HepG2 (cell line): ENCODE measurements at regions not wholly inside any gene's neighbourhood (a gene's known extent, or its start where the extent isn't known, plus 50 kb on each side); places are given as distances from the start of the nearest gene placed in this dataset.

Experiments used
- ATAC-seq: fragments of 200-7000 bp; cut with Tn5 transposase; 3 replicates; pipeline ENCODE4 v1.9.1; 2020; ENCODE audit warnings: mild to moderate bottlenecking, moderate library complexity
- BruUV-seq: library from RNA; stranded (reverse); fragments of 400-500 nt; replicated peaks from 2 replicates; lab custom pipeline; 2021; lab: Mats Ljungman, UMichigan
- CTCF ChIA-PET: fragments of 300-600 bp; formaldehyde crosslinking; extraction: SDS; loops from one replicate; lab custom pipeline; 2021; ENCODE audit warnings: low total read pairs, inconsistent platforms, low intra/inter-chr PET ratio; lab: Yijun Ruan, JAX
- POLR2A ChIA-PET: fragments of 350-600 bp; sonication (Branson Sonifier 250); formaldehyde crosslinking; loops from one replicate; lab custom pipeline; 2020; ENCODE audit warnings: antibody characterized with exemption, inconsistent platforms; lab: Yijun Ruan, JAX
- DNase-seq: peaks from one replicate; pipeline ENCODE4 v3.0.0-alpha.2; 2015; ENCODE audit warnings: low spot score
- FAIRE-seq: peaks from 3 replicates; lab custom pipeline; 2011; peaks lifted over from hg19 to GRCh38; lab: Jason Lieb, UNC
- H2AFZ ChIP-seq: one replicate; pipeline ENCODE4 v1.6.1; 2011; ENCODE audit warnings: low read length, inconsistent platforms
- H3K27ac ChIP-seq: fragments of 300-600 bp; 3 replicates; pipeline ENCODE4 v1.8.0; 2011; ENCODE audit warnings: mixed run types, mild to moderate bottlenecking, mixed read lengths, low read length, inconsistent platforms; ENCODE audit not compliant: insufficient read depth; ENCODE audit errors: extremely low read length
- H3K27me3 ChIP-seq, 2 experiments: fragments of 200-600 bp in 1 of 2; 2 replicates in 1 of 2; 3 replicates in 1 of 2; pipeline versions ENCODE4 v1.6.0 to v1.8.0; 2011; ENCODE audit warnings: low read length in 2 of 2, mild to moderate bottlenecking in 2 of 2, moderate library complexity in 2 of 2, inconsistent platforms in 1 of 2; ENCODE audit not compliant: insufficient read depth in 2 of 2, control insufficient read depth in 1 of 2
- H3K36me3 ChIP-seq, 2 experiments: fragments of 200-600 bp in 1 of 2; replicated peaks in 1 of 2; 2 replicates in 1 of 2; 3 replicates in 1 of 2; pipeline versions ENCODE4 v1.5.1 to v1.8.0; 2011; ENCODE audit warnings: low read length in 2 of 2, inconsistent platforms in 1 of 2; ENCODE audit not compliant: insufficient read depth in 2 of 2, control insufficient read depth in 1 of 2
- H3K4me1 ChIP-seq: 2 replicates; pipeline ENCODE4 v1.5.1; 2012; ENCODE audit warnings: low read length, inconsistent platforms; ENCODE audit not compliant: insufficient read depth
- H3K4me2 ChIP-seq: 2 replicates; pipeline ENCODE4 v1.6.0; 2011; ENCODE audit warnings: low read depth, low read length, inconsistent platforms
- H3K4me3 ChIP-seq, 3 experiments: fragments of 200-600 bp in 1 of 3; sonication (generic), shearing (Covaris generic) in 1 of 3; replicated peaks in 1 of 3; 2 replicates each; pipeline ENCODE4 v1.5.1; 2011 to 2016; ENCODE audit warnings: low read length in 3 of 3, inconsistent platforms in 2 of 3, low read depth in 2 of 3, mild to moderate bottlenecking in 2 of 3, control low read depth in 1 of 3, mixed read lengths in 1 of 3; ENCODE audit not compliant: insufficient read depth in 1 of 3
- H3K79me2 ChIP-seq: one replicate; pipeline ENCODE4 v1.6.1; 2011; ENCODE audit warnings: low read length, inconsistent platforms; ENCODE audit not compliant: insufficient read depth
- H3K9ac ChIP-seq: 2 replicates; pipeline ENCODE4 v1.6.0; 2011; ENCODE audit warnings: mild to moderate bottlenecking, low read depth, low read length, inconsistent platforms; ENCODE audit not compliant: insufficient read depth
- H3K9me3 ChIP-seq: 2 replicates; pipeline ENCODE4 v1.5.1; 2012; ENCODE audit warnings: mild to moderate bottlenecking, low read length
- H4K20me1 ChIP-seq: 2 replicates; pipeline ENCODE4 v1.6.0; 2011; ENCODE audit warnings: inconsistent platforms, mild to moderate bottlenecking, low read length, moderate library complexity; ENCODE audit not compliant: insufficient read depth
- EZH2 ChIP-seq: conservative IDR thresholded peaks from 2 replicates; pipeline ENCODE4 v1.6.1; 2012; ENCODE audit warnings: mild to moderate bottlenecking, low read depth, low read length, moderate library complexity
- HES4 ChIP-seq: sonication (generic); formaldehyde crosslinking; IDR thresholded peaks from 2 replicates; pipeline ENCODE4 v1.9.0; 2021; ENCODE audit warnings: mild to moderate bottlenecking, missing genetic modification reagents, borderline replicate concordance
- MLXIP ChIP-seq: sonication (generic); formaldehyde crosslinking; IDR thresholded peaks from 2 replicates; pipeline ENCODE4 v1.9.0; 2021; ENCODE audit warnings: missing genetic modification reagents, borderline replicate concordance
- NONO ChIP-seq, 2 experiments: fragments of 450-650 bp in 1 of 2; sonication (generic) in 1 of 2; formaldehyde crosslinking in 1 of 2; IDR thresholded peaks in 1 of 2; conservative IDR thresholded peaks in 1 of 2; 2 replicates each; pipeline versions ENCODE4 v1.6.1 to v1.8.0; 2017 to 2022; ENCODE audit warnings: mild to moderate bottlenecking in 1 of 2, missing genetic modification reagents in 1 of 2, moderate library complexity in 1 of 2
- PITX1 ChIP-seq: sonication (generic); formaldehyde crosslinking; IDR thresholded peaks from 2 replicates; pipeline ENCODE4 v1.5.1; 2020; ENCODE audit warnings: mild to moderate bottlenecking, missing genetic modification reagents
- SNAI1 ChIP-seq: sonication (generic); formaldehyde crosslinking; IDR thresholded peaks from 2 replicates; pipeline ENCODE4 v1.5.0; 2020; ENCODE audit warnings: mild to moderate bottlenecking, missing genetic modification reagents, borderline replicate concordance
- TAF15 ChIP-seq: fragments of 200-400 bp; formaldehyde crosslinking; IDR thresholded peaks from one replicate; pipeline ENCODE4 v1.6.1; 2018; ENCODE audit warnings: mild to moderate bottlenecking, low read depth, low read length; ENCODE audit not compliant: poor library complexity, severe bottlenecking
- TOPORS ChIP-seq: sonication (generic); formaldehyde crosslinking; IDR thresholded peaks from 2 replicates; pipeline ENCODE4 v1.8.0; 2023; ENCODE audit warnings: mild to moderate bottlenecking, missing genetic modification reagents
- ZFP41 ChIP-seq: sonication (generic); formaldehyde crosslinking; IDR thresholded peaks from 2 replicates; pipeline ENCODE4 v1.4.0; 2020; ENCODE audit warnings: mild to moderate bottlenecking, missing genetic modification reagents, borderline replicate concordance
- ZNF3 ChIP-seq: IDR thresholded peaks from 2 replicates; pipeline ENCODE4 v1.7.0; 2017; ENCODE audit warnings: inconsistent platforms
- ZNF382 ChIP-seq: sonication (generic); formaldehyde crosslinking; IDR thresholded peaks from 2 replicates; pipeline ENCODE4 v1.5.0; 2020; ENCODE audit warnings: missing genetic modification reagents, mild to moderate bottlenecking, borderline replicate concordance
- ZNF678 ChIP-seq: sonication (generic); formaldehyde crosslinking; IDR thresholded peaks from 2 replicates; pipeline ENCODE4 v1.4.0; 2020; ENCODE audit warnings: mild to moderate bottlenecking, missing genetic modification reagents
- WGBS: methylation state at CpG from one replicate; pipeline ENCODE4 v1.1.6; 2017; ENCODE audit warnings: low lambda C conversion rate; 5-methylcytosine and 5-hydroxymethylcytosine counted together
- in situ Hi-C: cut with HindIII; loops from 2 replicates; pipeline ENCODE4 v1.10.0; 2017; ENCODE audit warnings: low pct_unique_long_range_greater_than_20kb; ENCODE audit not compliant: extremely low pct_ligation_motif_present
- intact Hi-C: fragments of 100-400 bp; cut with micrococcal nuclease; formaldehyde crosslinking; loops from one replicate; pipeline ENCODE4 v1.10.0; 2022; ENCODE audit not compliant: unreplicated experiment
- TF ChIP-seq, protein P1 (sequence below): sonication (generic); formaldehyde crosslinking; IDR thresholded peaks from 2 replicates; pipeline ENCODE4 v1.5.1; 2020; ENCODE audit warnings: missing genetic modification reagents, mild to moderate bottlenecking, borderline replicate concordance

- no peak for TF ChIP-seq MLXIP (CRISPR knock-in tag)
- TF ChIP-seq, all 625 proteins: peak for 0
These were observed 188.9 kb upstream of the PLXNA2 start (continued) for GRCh38 chr1:208433086-208433485.

DNA sequence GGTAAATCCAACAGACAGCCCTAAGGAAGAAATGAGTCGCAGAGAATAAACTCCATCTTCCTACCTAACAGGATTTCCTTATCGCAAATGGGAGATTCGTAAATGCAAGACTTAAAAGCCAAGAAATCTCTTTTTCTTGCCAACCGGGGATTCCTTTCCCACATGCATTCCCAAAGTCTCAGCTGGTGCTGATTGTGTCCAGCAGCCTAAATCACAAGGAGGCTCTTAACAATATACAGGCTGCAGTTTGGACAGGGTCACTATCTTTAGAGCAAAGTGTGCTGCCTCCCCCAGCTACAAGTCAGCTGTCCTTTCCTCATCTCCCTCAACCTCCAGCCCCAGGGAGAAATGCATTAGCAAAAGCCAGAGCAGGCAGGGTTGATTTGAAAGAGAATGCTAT, 189.8 kb upstream of the PLXNA2 start:
- in situ Hi-C loops = no loop called here
- no peak overlapping the region for H3K4me3 ChIP-seq
- intact Hi-C loops = no loop called here
- TF ChIP-seq PITX1 (CRISPR knock-in tag) (no peak), NONO (IDR thresholded peaks at IDR 0.05) (no peak), NONO (CRISPR knock-in tag; conservative IDR thresholded peaks at IDR 0.05) (no peak)
- no peaks in the 10 kb centered on the region for H4K20me1 ChIP-seq
- H3K79me2 ChIP-seq = no peaks in the 10 kb centered on the region
- POLR2A ChIA-PET = no interaction called here
- no peak overlapping the region for H3K27ac ChIP-seq
- CTCF ChIA-PET = no interaction called here
- no peak overlapping the region for H2AFZ ChIP-seq
- ATAC-seq = no peak
- H3K9ac ChIP-seq = no peak overlapping the region
- H3K4me2 ChIP-seq = no peak overlapping the region
- 29% methylated on average over 4 of the region's 4 CpGs for WGBS
- H3K36me3 ChIP-seq = no peaks in the 10 kb centered on the region
- BruUV-seq = no TSS peak
- no peak for FAIRE-seq
- H3K27me3 ChIP-seq = no peaks in the 10 kb centered on the region
- no peaks in the 10 kb centered on the region for H3K9me3 ChIP-seq
- no peaks in the 10 kb centered on the region for H3K4me1 ChIP-seq
- no peak for DNase-seq

DNA sequence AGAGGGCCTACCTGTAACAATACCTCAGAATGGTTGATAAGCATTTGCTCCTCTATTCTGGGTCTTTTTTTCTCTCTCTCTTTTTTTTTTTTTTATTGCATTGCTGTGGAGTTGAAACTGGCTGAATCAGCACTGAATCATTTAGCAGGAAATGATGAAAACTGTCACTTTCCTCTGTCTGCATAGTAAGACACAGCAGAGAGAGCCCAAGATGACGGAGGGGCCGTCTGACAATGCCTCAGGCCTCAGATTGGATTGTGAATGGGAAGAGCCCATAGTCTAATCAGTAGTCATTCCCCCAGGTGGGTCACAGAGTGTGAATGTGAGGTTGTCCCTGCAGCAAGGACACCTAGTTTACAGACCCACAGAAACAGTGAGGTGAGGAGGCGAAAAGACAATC, 193.2 kb upstream of the PLXNA2 start:
- BruUV-seq = no TSS peak
- H3K4me3 ChIP-seq = no peak overlapping the region
- WGBS = 24% methylated on average over 3 of the region's 3 CpGs
- intact Hi-C loops = no loop called here
- no peak overlapping the region for H3K9ac ChIP-seq
- no peak for FAIRE-seq
- H2AFZ ChIP-seq = no peak overlapping the region
- in situ Hi-C loops = no loop called here
- POLR2A ChIA-PET = no interaction called here
- CTCF ChIA-PET = no interaction called here
- H3K9me3 ChIP-seq = no peaks in the 10 kb centered on the region
- H3K79me2 ChIP-seq = no peaks in the 10 kb centered on the region
- no peaks in the 10 kb centered on the region for H3K4me1 ChIP-seq
- H3K27ac ChIP-seq = no peak overlapping the region
- no peak for ATAC-seq
- H3K36me3 ChIP-seq = no peaks in the 10 kb centered on the region
- H4K20me1 ChIP-seq = no peaks in the 10 kb centered on the region
- no peak overlapping the region for H3K4me2 ChIP-seq
- H3K27me3 ChIP-seq = no peaks in the 10 kb centered on the region
- no peak for DNase-seq
- TF ChIP-seq SNAI1 (CRISPR knock-in tag) (no peak), HES4 (no peak), TAF15 (no peak), EZH2 (no peak), ZNF678 (CRISPR knock-in tag) (no peak), TOPORS (no peak), ZNF382 (CRISPR knock-in tag) (no peak), ZNF3 (CRISPR knock-in tag) (no peak), ZFP41 (CRISPR knock-in tag) (no peak)
- TF ChIP-seq, protein P1, sequence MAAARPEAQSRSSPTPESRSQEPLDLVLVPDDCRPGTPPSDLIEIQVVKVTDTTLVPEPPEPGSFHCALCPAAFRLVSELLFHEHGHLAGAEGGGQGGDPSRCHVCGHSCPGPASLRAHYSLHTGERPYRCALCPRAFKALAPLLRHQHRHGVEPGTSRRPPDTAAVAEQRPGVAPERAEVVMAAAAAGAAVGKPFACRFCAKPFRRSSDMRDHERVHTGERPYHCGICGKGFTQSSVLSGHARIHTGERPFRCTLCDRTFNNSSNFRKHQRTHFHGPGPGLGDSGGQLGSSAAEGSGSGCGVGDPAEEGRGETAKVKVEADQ (CRISPR knock-in tag) = no peak
